IMR-90 (cell line): ENCODE measurements at regions not wholly inside any gene's neighbourhood (a gene's known extent, or its start where the extent isn't known, plus 50 kb on each side); places are given as distances from the start of the nearest gene placed in this dataset.

ENCODE experiments used
- ATAC-seq: fragments of 200-7000 bp; cut with Tn5 transposase; 2 replicates; pipeline ENCODE4 v1.9.1; 2020; ENCODE audit warnings: low read depth, mild to moderate bottlenecking, moderate library complexity
- BruUV-seq: library from RNA; stranded (reverse); fragments of 400-500 nt; replicated peaks from 2 replicates; lab custom pipeline; 2021; lab: Mats Ljungman, UMichigan
- CTCF ChIA-PET: fragments of 300-600 bp; formaldehyde crosslinking; extraction: SDS; loops from one replicate; lab custom pipeline; 2021; ENCODE audit warnings: antibody characterized with exemption; lab: Yijun Ruan, JAX
- POLR2A ChIA-PET: fragments of 300-600 bp; sonication (Branson Sonifier 250); formaldehyde crosslinking; loops from one replicate; lab custom pipeline; 2022; ENCODE audit warnings: antibody characterized with exemption; ENCODE audit not compliant: unreplicated experiment; lab: Charles Lee
- DNase-seq: peaks from one replicate; pipeline ENCODE4 v3.0.0; 2013
- H2AFZ ChIP-seq: replicated peaks from 2 replicates; pipeline ENCODE3; 2013; ENCODE audit warnings: low read length, mild to moderate bottlenecking; ENCODE audit not compliant: poor library complexity
- H2AK5ac ChIP-seq: 2 replicates; pipeline ENCODE4 v1.6.1; 2013; ENCODE audit warnings: low read depth, low read length, inconsistent platforms
- H2AK9ac ChIP-seq: replicated peaks from 2 replicates; pipeline ENCODE3; 2013; ENCODE audit warnings: mild to moderate bottlenecking, low read depth, low read length, moderate library complexity; ENCODE audit not compliant: poor library complexity
- H2BK120ac ChIP-seq: 2 replicates; pipeline ENCODE4 v1.6.1; 2013; ENCODE audit warnings: low read depth, low read length, inconsistent platforms
- H2BK15ac ChIP-seq: 3 replicates; pipeline ENCODE4 v1.6.1; 2013; ENCODE audit warnings: low read depth, low read length, inconsistent platforms
- H2BK20ac ChIP-seq: 2 replicates; pipeline ENCODE4 v1.6.1; 2013; ENCODE audit warnings: low read depth, mild to moderate bottlenecking, inconsistent platforms, low read length, moderate library complexity
- H2BK5ac ChIP-seq: 2 replicates; pipeline ENCODE4 v1.6.1; 2013; ENCODE audit warnings: mild to moderate bottlenecking, low read depth, low read length, inconsistent platforms; ENCODE audit not compliant: poor library complexity, severe bottlenecking
- H3K14ac ChIP-seq: replicated peaks from 2 replicates; pipeline ENCODE4 v1.6.1; 2013; ENCODE audit warnings: low read depth, low read length, inconsistent platforms
- H3K18ac ChIP-seq: 2 replicates; pipeline ENCODE4 v1.6.1; 2013; ENCODE audit warnings: low read depth, low read length, control low read depth
- H3K23ac ChIP-seq: 2 replicates; pipeline ENCODE4 v1.6.1; 2013; ENCODE audit warnings: low read depth, low read length, inconsistent platforms
- H3K27ac ChIP-seq: 2 replicates; pipeline ENCODE4 v1.5.1; 2013; ENCODE audit warnings: mild to moderate bottlenecking, control low read depth, low read length; ENCODE audit not compliant: insufficient read depth
- H3K27me3 ChIP-seq: 2 replicates; pipeline ENCODE4 v1.6.1; 2013; ENCODE audit warnings: low read length; ENCODE audit not compliant: control insufficient read depth, insufficient read depth
- H3K36me3 ChIP-seq: 2 replicates; pipeline ENCODE4 v1.6.1; 2013; ENCODE audit warnings: low read length, mixed read lengths; ENCODE audit not compliant: control insufficient read depth, insufficient read depth
- H3K4ac ChIP-seq: 2 replicates; pipeline ENCODE4 v1.6.1; 2013; ENCODE audit warnings: low read depth, low read length, inconsistent platforms
- H3K4me1 ChIP-seq: 2 replicates; pipeline ENCODE4 v1.6.1; 2013; ENCODE audit warnings: low read length, mixed read lengths; ENCODE audit not compliant: control insufficient read depth, insufficient read depth
- H3K4me2 ChIP-seq: 2 replicates; pipeline ENCODE4 v1.6.1; 2013; ENCODE audit warnings: low read depth, mild to moderate bottlenecking, control low read depth, low read length, moderate library complexity
- H3K4me3 ChIP-seq: 2 replicates; pipeline ENCODE4 v1.5.1; 2013; ENCODE audit warnings: low read depth, mild to moderate bottlenecking, control low read depth, low read length, moderate library complexity; ENCODE audit not compliant: insufficient read depth
- H3K56ac ChIP-seq: 2 replicates; pipeline ENCODE4 v1.6.1; 2013; ENCODE audit warnings: low read length, inconsistent platforms; ENCODE audit not compliant: insufficient read depth; ENCODE audit errors: extremely low read depth
- H3K79me1 ChIP-seq, 2 experiments: 2 replicates each; pipeline ENCODE4 v1.6.1; 2013; ENCODE audit warnings: low read length in 2 of 2, inconsistent platforms in 1 of 2, low read depth in 1 of 2
- H3K9ac ChIP-seq: 2 replicates; pipeline ENCODE4 v1.6.1; 2013; ENCODE audit warnings: low read depth, low read length, control low read depth
- H3K9me1 ChIP-seq: 2 replicates; pipeline ENCODE4 v1.6.1; 2013; ENCODE audit warnings: low read length, inconsistent platforms; ENCODE audit not compliant: insufficient read depth
- H3K9me3 ChIP-seq: 2 replicates; pipeline ENCODE4 v1.6.1; 2013; ENCODE audit warnings: low read length; ENCODE audit not compliant: control insufficient read depth, insufficient read depth
- H4K20me1 ChIP-seq: 2 replicates; pipeline ENCODE4 v1.6.1; 2013; ENCODE audit warnings: low read length, inconsistent platforms; ENCODE audit not compliant: insufficient read depth
- H4K5ac ChIP-seq: 2 replicates; pipeline ENCODE4 v1.6.1; 2013; ENCODE audit warnings: mild to moderate bottlenecking, low read depth, low read length, control low read depth
- H4K8ac ChIP-seq, 2 experiments: 2 replicates each; pipeline ENCODE4 v1.6.1; 2013; ENCODE audit warnings: low read depth in 2 of 2, low read length in 2 of 2, control low read depth in 1 of 2, inconsistent platforms in 1 of 2
- H4K91ac ChIP-seq: 2 replicates; pipeline ENCODE4 v1.6.1; 2013; ENCODE audit warnings: low read depth, low read length, inconsistent platforms; ENCODE audit not compliant: insufficient read depth
- CEBPB ChIP-seq: IDR thresholded peaks from 2 replicates; pipeline ENCODE4 v1.6.1; 2012; ENCODE audit warnings: low read depth, low read length, improper control_type of control experiment
- MAFK ChIP-seq: IDR thresholded peaks from 2 replicates; pipeline ENCODE4 v1.6.1; 2012; ENCODE audit warnings: low read depth, low read length, improper control_type of control experiment
- MAZ ChIP-seq: IDR thresholded peaks from 2 replicates; pipeline ENCODE4 v1.6.1; 2012; ENCODE audit warnings: low read depth, mild to moderate bottlenecking, low read length, improper control_type of control experiment, moderate library complexity, borderline replicate concordance
- MXI1 ChIP-seq: IDR thresholded peaks from 2 replicates; pipeline ENCODE4 v1.6.1; 2012; ENCODE audit warnings: low read depth, mild to moderate bottlenecking, low read length, moderate library complexity, borderline replicate concordance
- RFX5 ChIP-seq: IDR thresholded peaks from 2 replicates; pipeline ENCODE4 v1.8.0; 2012; ENCODE audit warnings: low read depth, mild to moderate bottlenecking, low read length, moderate library complexity
- WGBS, 2 experiments: methylation state at CpG; one replicate each; pipeline versions ENCODE4 v1.1.5 to v1.1.7; 2013; ENCODE audit warnings: missing lambda C conversion rate in 2 of 2; ENCODE audit not compliant: insufficient read length in 1 of 2; ENCODE audit errors: extremely low coverage in 2 of 2; 5-methylcytosine and 5-hydroxymethylcytosine counted together
- dilution Hi-C: fragments of 300-500 bp; cut with HindIII; formaldehyde crosslinking; loops from one replicate; pipeline ENCODE4 v1.14.3; 2018; ENCODE audit warnings: low sequenced_read_pairs; ENCODE audit not compliant: unreplicated experiment
- in situ Hi-C: fragments of 300-500 bp; cut with MboI; formaldehyde crosslinking; loops from 3 replicates; pipeline ENCODE4 v1.14.3; 2019; ENCODE audit warnings: low sequenced_read_pairs, inconsistent platforms, mixed read lengths
- intact Hi-C: fragments of 100-400 bp; cut with micrococcal nuclease; formaldehyde crosslinking; loops from 2 replicates; pipeline ENCODE4 v1.10.0; 2022

DNA sequence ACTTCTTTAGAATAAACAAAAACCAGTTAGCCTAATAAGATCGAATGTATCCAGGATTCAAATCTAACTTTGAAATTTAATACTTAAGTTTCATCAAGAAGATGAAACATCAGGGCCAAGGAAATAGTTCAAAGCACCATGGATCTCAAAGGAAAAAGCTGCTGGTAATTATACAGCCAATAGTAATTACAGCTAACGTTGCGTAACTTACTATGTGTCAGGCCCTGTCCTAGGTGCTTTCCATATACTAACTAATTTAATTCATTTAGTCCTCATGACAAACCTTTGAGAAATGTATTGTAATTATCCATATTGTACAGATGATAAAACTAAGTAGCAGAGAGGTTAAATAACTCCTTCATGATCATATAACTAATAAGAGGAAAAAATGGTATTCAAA, 598.6 kb downstream of the NYAP2 start:
- Histone ChIP-seq H3K9me1 (peaks cover 7% of the 10 kb centered on the region; the same call in 1 of the 2 replicates), H4K5ac (no peak overlapping the region), H3K4me2 (no peak overlapping the region), H3K18ac (no peak overlapping the region), H2BK20ac (no peak overlapping the region), H3K36me3 (no peaks in the 10 kb centered on the region), H2BK15ac (no peak overlapping the region), H4K8ac (no peak overlapping the region), H2AK9ac (no peak overlapping the region), H3K23ac (no peak overlapping the region), H3K14ac (no peak overlapping the region), H2AFZ (no peak overlapping the region), H4K20me1 (no peaks in the 10 kb centered on the region), H3K9ac (no peak overlapping the region), H3K79me1 (no peaks in the 10 kb centered on the region), H3K4ac (no peak overlapping the region), H3K27ac (no peak overlapping the region), H3K56ac (no peak overlapping the region), H3K9me3 (no peaks in the 10 kb centered on the region), H2AK5ac (no peak overlapping the region), H2BK5ac (no peak overlapping the region), H3K4me3 (no peak overlapping the region), H3K4me1 (peaks cover 9% of the 10 kb centered on the region; the same call in 1 of the 2 replicates), H2BK120ac (no peak overlapping the region), H4K91ac (no peak overlapping the region), H3K27me3 (no peaks in the 10 kb centered on the region)
- ChIA-PET CTCF (no interaction called here), POLR2A (no interaction called here)
- TF ChIP-seq MAZ (no peak), RFX5 (no peak), MXI1 (no peak), CEBPB (peak; percentile 85), MAFK (no peak)
- no peak for ATAC-seq
- no CpG with 5 or more reads among the region's 3 CpGs for WGBS, 2 experiments
- no TSS peak for BruUV-seq
- intact Hi-C loops (no loop called here), dilution Hi-C loops (no loop called here), in situ Hi-C loops (no loop called here)
- DNase-seq, result no peak
